GM19438 (cell line): ENCODE measurements at regions not wholly inside any gene's neighbourhood (a gene's known extent, or its start where the extent isn't known, plus 50 kb on each side); places are given as distances from the start of the nearest gene placed in this dataset.
A peak's percentile ranks its signal among the peaks of the same experiment; 100 is the strongest.
"Not testable (repeated sequence)": the region's sequence is repeated elsewhere in the genome, so short reads cannot be mapped to it uniquely, and the experiment has no call there.

Experiments
- ATAC-seq: cut with Tn5 transposase; IDR thresholded peaks from one replicate; pipeline ENCODE4 v1.9.1; 2021; ENCODE audit warnings: low read depth; ENCODE audit not compliant: unreplicated experiment

DNA sequence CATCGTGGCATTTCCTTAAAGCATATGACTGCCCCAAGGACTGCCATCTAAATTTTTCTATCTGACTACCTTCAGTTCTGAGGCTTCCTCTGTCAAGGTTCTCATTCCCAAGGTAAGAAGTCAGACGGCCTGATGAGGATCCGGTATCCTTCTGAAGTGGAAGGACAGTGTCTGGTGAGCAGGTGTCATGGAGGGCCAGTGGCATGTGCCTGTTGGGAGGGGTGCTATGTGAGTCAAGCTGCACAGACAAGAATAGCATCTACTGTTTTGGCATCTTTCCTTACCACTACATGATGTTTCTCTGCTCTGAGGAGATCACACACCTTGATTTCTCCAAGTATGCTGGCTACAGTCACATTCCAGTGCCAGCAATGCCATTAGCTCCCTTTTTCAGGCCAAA, 99.6 kb upstream of the RGS1 start:
- ATAC-seq = no peak

DNA sequence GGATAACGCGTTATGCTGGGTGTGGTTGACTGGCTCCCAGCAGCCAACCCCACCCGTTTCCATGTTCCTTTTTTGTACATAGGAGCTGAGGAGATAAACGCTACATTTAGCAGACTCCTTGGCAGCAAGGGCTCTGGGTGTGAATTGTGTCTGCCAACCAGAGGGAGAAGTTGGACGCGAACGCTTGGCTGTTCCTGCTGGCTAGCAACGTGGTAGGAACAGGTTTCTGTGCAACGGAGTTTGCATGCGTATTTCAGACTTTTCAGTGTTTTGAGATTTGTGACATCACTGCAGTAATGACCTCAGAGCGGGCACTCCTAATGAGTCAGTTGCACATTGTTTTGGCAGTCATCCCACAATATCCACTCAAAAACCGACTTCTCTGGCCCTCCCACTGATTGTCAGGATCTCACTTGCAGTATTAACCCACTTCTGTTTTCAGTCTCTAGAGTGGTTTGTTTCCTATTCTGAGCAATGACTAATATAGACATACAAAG, 98.7 kb upstream of the RGS1 start:
- peak; percentile 76 for ATAC-seq

DNA sequence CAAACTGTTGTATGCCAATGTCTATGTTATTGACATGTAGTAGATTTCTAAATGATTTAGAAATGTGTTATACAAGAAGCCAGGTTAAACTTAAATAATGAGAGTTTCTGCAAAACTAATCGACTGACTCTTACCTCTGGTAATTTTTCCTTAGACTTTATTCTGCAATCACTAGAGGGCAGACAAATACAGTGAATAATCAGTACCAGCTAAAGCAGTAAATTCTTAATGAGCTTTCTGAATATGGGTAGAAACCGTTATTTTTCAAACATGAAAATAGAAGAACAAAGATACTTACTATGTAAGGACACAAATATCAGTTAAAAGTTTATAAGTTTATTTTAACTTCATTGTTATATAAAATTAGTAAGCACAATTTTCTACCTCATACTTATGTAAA, 97.9 kb upstream of the RGS1 start:
- peak; percentile 72 for ATAC-seq

DNA sequence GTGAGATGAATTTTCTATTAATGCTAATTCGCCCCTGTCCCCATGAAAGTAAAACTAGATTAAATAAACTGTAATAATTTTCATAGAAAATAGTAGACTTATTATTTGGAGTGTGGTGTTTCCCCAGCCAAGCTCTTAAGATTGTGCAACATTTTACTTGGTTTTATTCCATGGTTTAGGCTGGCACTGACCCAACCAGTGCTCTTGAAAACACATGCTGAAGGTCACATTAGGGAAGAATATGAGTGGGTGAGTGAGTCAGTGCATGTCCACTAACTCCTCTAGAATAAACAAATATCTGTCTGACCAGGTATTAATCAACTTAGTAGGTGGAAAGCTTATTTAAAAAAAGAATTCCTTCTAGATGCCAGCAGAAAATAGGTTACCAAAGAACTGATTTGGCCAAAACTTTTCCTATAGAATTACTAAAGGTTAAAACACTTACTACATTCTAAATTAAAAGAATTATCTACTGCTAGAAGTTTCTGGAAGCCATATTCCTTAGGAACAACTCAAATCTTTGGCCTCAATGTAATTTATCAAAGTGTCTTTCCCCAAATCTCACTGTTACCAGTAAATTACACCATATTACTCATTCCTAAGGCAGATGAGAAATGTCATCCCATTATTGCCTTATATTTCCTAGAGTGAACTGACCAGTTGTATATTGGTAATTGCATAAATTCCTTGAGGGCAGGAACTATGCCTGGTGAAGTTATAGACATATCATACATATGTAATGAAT, 89.7 kb upstream of the RGS1 start:
- no peak for ATAC-seq

DNA sequence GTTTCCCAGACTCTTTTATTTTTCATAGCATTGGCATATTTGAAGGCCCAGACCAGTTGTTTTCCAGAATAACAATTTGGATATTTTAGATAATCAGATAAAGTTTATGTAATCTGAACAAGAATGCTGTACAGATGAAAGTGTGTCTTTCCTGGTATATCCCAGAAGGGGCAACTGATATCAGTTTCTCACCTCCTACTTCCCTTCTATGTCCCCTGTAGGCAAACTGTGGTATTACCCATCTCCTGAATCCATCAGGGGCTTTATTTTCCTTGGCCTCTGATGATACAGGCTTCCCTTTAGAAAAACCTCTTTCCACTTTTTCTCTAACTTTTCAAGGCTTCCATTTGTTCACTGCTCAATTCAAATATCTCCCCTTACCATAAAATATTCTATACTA, 87.5 kb upstream of the RGS1 start:
- no peak for ATAC-seq

DNA sequence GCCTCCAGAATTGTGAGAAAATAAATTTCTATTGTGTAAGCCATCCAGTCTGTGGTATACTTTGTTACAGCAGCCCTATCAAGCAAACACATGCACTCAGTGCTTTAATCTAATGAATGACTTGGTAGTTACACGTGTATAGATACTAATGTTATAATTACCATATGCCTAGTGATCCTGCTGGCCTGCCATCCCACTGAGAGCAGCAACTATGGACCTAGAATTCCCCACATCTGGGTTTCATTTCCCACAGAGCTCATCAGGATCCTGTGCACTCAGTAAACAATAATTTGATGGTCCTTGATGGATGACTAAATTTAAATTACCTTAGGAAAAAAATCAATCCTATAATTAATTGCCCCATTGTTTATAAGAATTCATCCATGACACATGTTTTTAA, 86.5 kb upstream of the RGS1 start:
- no peak for ATAC-seq

DNA sequence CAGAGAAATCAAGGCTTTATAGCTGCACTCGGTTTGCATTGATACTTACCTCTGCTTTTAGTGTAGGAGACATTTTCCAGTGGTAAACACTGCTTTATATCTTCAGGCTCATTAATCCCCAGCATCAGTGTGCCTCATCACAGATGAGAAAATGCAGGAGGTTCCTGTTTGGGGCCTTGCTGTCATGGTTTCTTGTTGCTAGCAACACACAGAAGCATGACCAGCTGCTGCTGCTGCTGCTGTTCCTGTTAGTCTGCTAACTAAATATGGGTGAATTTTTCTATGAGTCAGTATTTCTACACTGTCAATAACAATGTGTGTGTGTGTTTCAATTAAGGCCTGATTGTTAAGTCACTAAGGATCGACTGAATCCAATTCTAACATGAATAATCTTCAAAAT, 85.8 kb upstream of the RGS1 start:
- ATAC-seq = no peak

DNA sequence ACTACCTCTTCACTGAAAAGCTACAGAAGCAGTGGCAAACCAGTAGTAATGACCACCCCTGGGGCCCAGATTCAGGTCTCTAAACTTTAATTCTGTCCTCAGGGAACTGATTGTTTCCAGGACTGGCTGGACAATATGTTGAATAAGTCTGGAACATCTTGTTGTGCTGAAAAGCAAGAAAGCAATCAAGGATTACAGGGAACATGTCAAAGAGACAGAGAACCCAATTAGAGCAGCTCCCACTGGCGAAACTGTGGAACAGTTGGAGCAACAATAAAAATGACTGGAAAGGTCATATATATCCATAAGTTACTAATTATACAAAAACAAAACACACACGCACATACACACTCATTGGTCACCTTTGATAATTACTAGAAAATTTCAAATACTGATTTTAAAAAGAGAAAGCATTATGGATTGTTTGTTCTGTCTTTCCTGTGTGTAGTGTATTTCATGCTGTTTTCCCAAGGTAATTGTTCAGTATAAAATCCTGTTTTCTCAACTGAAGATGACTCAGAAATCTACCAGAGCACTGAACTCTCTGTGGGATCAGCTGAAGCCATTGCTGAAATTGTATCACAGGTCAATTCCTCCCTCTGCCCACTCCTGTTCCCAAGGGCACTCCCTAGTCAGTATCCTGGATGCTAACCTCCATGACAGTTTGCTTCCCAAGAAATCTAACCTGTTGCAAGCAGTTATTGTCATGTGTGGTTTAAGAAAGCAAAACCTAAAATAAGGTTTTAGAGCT, 83.6 kb upstream of the RGS1 start:
- ATAC-seq = no peak

DNA sequence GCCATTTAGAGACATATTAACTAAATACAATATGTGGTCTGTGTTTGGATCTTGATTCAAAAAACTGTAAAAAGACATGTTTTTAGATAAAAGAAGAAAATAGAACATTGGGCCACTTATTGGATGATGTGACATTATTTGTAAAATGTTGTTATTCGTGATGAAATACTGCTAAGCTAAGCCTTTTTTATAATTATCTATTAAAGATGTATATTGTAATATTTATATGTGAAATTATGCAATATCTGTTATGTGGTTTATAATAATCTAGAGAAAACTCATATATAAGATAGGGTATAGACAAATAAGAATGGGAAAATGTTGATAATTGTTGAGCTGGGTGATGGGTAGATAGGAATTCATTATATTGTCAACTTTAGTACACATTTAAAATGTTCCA, 82.0 kb upstream of the RGS1 start:
- no peak for ATAC-seq

DNA sequence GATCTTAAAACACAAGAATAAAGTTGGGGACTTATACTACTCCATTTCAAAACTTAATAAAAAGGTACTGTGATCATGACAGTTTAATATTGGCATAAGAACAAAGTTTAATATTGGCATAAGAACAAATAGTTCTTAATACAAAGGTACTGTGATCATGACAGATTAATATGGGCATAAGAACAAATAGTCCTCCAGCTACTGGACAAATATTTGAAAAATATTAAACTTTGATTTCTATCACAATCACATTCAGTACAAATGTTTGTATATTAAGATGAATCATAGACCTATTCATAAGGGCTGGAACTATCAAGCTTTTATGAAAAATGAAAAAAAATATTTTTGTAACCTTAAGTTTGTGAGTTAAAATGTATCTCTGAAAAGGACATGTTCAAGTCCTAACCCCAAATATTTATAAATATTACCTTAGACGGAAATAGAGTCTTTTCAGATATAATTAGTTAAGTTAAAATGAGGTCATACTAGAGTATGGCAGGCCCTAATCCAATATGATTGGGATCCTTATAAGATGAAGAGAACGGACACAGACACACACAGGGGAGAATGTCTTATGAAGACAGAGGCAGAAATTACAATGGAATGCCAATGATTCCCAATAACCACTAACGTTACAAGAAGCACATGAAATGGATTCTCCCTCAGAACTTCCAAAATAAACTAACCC, 79.1 kb upstream of the RGS1 start:
- no peak for ATAC-seq

DNA sequence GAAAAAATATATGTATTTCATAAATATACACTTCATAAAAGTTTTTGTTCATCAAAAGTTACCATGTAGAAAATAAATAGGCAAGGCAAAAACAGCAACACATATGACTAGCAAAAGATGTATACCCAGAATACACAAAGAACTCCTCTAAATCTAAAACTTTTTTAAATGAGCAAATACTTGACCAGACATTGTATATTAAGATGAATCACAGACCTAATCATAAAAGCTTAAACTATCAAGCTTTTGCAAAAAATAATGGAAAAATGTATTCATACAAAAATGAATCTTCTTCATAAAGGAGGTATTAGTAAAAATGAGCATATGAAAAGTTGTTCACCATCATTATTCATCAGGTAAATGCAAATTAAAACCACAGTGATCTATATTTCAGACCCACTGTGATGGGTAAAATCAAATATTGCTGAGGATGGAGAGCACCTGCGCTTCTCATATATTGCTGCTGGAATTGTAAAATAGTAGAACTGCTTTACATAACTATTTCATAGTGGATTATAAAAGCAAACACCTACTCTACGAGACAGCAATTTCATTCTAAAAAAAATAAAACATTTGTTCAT, 78.3 kb upstream of the RGS1 start:
- ATAC-seq = no peak

DNA sequence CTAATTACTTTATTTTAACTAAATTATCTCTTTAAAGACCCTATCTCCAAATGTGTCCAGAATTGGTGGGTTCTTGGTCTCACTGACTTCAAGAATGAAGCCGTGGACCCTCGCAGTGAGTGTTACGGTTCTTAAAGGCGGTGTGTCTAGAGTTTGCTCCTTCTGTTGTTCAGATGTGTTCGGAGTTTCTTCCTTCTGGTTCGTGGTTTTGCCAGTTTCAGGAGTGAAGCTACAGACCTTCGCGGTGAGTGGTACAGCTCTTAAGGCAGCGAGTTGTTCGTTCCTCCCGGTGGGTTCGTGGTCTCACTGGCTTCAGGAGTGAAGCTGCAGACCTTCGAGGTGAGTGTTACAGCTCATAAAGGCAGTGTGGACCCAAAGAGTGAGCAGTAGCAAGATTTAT, 77.5 kb upstream of the RGS1 start:
- ATAC-seq = not testable (repeated sequence)

DNA sequence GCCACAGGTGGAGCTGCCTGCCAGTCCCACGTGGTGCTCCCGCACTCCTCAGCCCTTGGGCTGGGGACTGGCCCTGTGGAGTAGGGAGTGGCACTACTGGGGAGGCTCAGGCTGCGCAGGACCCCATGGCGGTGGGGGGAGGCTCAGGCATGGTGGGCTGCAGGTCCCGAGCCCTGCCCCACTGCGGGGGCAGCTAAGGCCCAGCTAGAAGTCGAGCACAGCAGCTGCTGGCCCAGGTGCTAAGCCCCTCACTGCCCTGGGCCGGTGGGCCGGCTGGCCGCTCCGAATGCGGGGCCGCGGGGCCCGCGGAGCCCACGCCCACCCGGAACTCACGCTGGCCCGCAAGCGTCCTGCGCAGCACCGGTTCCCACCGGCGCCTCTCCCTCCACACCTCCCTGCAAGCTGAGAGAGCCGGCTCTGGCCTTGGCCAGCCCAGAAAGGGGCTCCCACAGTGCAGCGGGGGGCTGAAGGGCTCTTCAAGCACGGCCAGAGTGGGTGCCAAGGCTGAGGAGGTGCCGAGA, 76.5 kb upstream of the RGS1 start:
- not testable (repeated sequence) for ATAC-seq

DNA sequence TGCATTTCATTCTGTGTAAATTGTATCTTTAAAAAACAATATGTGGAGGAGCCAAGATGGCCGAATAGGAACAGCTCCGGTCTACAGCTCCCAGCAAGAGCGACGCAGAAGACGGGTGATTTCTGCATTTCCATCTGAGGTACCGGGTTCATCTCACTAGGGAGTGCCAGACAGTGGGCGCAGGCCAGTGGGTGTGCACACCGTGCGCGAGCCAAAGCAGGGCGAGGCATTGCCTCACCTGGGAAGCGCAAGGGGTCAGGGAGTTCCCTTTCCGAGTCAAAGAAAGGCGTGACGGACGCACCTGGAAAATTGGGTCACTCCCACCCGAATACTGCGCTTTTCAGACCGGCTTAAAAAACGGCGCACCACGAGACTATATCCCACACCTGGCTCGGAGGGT, 75.0 kb upstream of the RGS1 start:
- not testable (repeated sequence) for ATAC-seq

DNA sequence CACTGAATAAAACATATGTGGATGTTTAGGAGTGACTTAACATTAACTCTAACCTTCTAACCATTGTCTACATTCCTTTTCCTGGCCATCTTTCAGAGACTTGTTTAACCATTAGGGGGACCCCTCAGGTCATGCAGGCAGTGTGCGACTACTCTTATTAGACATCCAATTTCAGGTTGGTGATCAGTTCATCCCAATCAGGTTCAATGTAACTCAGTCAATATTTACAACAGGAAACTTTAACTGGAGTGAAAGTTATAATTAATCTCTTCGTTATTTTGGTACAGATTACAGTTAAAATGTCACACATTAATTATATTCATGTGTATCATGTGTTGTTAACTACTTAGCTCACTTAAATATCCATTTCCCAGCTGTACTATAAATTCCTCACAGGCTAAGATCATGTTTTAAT, 68.8 kb upstream of the RGS1 start:
- ATAC-seq = peak; percentile 96

DNA sequence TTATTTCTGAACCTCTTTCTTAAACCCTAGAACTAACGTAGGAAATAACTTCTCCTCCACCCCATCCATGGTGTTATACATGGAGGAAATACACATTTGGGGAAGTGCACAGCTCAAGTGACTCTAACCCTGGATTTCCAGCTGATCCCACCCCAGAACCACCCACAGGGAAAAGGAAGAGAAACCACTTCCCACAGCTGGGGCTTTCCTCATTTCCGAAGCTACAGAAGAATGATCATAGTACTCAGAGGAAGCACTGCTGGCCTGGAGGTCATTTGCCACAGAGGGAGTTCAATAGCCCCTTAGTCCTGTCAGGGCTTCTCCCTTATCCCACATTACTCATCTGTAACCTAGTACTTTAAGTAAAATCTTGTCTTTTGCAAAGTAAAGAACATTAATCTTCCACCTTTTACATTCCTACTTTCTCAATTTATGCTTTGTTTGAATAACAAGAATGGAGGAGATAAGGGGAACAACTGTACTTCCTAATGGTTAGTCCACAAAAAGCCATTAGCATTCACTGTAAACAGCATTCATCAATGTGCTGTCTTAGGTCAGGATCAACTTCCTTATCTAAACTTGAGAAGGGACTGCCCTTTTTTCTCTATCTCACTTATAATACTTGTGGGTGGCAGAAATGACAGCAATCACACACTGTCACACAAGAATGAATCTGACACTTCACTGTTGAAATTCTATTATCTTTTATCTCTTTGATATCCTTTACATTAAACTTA, 63.0 kb upstream of the RGS1 start:
- ATAC-seq = no peak

DNA sequence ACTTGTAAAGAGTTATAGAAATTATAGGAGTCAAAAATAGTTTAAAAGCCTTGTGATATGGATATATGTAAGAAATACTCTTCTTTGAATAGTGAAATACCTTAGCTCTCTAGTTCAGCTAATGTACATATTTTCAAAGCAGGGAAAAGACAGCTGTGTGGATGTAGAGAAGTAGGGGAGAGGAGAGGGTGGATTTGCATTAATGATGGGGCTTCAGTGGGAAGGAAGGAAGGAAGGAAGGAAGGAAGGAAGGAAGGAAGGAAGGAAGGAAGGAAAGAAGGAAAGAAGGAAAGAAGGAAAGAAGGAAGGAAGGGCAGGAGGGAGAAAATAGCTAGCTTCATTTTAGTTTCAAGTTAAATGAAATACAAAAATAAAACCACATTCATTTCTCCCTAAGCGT, 62.4 kb upstream of the RGS1 start:
- ATAC-seq = no peak

DNA sequence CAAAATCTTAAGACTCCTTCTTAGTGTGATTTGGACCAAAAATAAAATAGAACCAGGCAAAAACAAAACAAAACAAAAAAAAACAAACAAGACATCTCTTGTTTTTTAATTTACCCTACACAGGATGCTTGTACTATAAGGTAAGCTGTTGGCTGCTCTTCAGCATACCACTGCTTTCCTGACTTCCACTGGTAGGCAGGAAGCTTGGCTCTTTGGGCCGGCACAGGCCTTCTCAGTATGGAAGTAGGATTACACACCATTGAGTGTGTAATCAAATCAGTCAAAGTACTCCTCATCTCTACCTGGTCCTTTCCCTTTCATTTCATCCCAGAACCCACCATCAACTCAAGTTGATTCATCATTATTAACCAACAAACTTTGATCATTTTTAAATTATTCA, 61.9 kb upstream of the RGS1 start:
- ATAC-seq = no peak

DNA sequence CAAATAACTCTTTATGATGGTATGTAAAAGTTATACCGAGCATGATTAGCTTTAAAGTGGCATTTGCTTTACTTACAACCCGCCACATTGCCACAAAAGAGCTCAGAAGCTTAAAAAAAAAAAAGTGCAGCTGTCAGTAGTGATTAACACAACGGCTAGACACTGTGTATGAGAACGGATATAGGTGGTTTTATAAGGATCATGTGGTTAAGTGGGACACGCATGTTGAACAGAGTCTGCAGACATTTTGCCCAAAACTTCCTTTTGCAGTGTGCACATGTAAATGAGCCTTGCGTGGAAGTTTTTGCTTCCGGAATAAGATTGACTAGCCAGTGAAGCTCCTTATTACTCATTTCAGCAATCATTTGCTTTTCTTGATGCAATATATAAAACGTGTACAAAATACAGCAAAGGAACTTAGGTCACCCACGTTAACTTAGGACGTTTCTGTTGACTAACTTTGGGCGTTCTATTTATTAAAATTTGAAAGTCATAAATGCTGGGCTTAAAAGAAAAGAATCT, 58.7 kb upstream of the RGS1 start:
- ATAC-seq = peak; percentile 94
